ENCODE measurements at regions not wholly inside any gene's neighbourhood (a gene's known extent, or its start where the extent isn't known, plus 50 kb on each side); places are given as distances from the start of the nearest gene placed in this dataset.

DNA sequence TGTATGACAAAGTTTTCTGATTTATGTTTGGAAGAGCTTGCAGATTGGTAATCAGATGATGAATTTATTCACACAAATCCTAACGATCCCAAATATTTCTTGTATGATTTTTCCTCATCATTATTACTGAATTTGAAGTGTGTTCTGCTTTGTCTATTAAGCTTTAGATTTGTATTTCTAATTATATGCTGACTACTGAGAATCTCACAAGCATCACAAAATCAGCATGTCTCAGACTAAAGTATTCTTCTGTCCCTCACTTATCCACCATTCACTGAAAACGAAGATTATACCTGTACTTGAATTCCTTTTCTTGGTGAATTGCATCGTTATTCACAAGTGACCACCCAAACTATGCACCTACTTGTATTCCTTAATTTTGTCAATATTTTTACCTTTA, 796.3 kb upstream of the MAP3K7 start:
- no peak for TF ChIP-seq POLR2A (IDR thresholded peaks at IDR 0.05; ENCODE audit: control extremely low read depth in 1 of 2, low read depth in 2 of 2, low read length in 2 of 2)
- no peak for TF ChIP-seq TEAD4 (IDR thresholded peaks at IDR 0.05; ENCODE audit: low read depth, low read length)
- TF ChIP-seq YY1 (IDR thresholded peaks at IDR 0.05; ENCODE audit: low read depth, low read length) = no peak
- TF ChIP-seq ASH2L (IDR thresholded peaks at IDR 0.05; ENCODE audit: low read length) = no peak
- TF ChIP-seq, protein P1, sequence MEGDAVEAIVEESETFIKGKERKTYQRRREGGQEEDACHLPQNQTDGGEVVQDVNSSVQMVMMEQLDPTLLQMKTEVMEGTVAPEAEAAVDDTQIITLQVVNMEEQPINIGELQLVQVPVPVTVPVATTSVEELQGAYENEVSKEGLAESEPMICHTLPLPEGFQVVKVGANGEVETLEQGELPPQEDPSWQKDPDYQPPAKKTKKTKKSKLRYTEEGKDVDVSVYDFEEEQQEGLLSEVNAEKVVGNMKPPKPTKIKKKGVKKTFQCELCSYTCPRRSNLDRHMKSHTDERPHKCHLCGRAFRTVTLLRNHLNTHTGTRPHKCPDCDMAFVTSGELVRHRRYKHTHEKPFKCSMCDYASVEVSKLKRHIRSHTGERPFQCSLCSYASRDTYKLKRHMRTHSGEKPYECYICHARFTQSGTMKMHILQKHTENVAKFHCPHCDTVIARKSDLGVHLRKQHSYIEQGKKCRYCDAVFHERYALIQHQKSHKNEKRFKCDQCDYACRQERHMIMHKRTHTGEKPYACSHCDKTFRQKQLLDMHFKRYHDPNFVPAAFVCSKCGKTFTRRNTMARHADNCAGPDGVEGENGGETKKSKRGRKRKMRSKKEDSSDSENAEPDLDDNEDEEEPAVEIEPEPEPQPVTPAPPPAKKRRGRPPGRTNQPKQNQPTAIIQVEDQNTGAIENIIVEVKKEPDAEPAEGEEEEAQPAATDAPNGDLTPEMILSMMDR (IDR thresholded peaks at IDR 0.05; ENCODE audit: control extremely low read depth in 1 of 3, insufficient read depth in 1 of 3, low read depth in 1 of 3, low read length in 3 of 3) = no peak

Data from H1 (cell line).